ENCODE measurements at regions not wholly inside any gene's neighbourhood (a gene's known extent, or its start where the extent isn't known, plus 50 kb on each side); places are given as distances from the start of the nearest gene placed in this dataset.

GRCh38 chr15:39287322-39288195 is 293.3 kb upstream of the THBS1 start:
- ATAC-seq (no peak), DNase-seq (ENCODE audit: low spot score in 2 of 2) (no peak)
- Mint-ChIP-seq H3K36me3 (peaks cover 0 to under 1% of the 10 kb centered on the region in 2 donors), H3K27ac (no peak overlapping the region), H3K9me3 (peaks cover 5% of the 10 kb centered on the region in 2 donors)

GRCh38 chr15:39290711-39291435 is 290.0 kb upstream of the THBS1 start:
- no peak for DNase-seq (ENCODE audit: low spot score in 2 of 2)
- H3K9me3 Mint-ChIP-seq, result peaks cover 10 to 14% of the 10 kb centered on the region in 2 donors
- no peak for ATAC-seq
- peaks cover 0 to 6% of the 10 kb centered on the region in 2 donors for H3K36me3 Mint-ChIP-seq
- H3K27ac Mint-ChIP-seq, result no peak overlapping the region

GRCh38 chr15:39291690-39292089 is 289.2 kb upstream of the THBS1 start:
- Mint-ChIP-seq H3K27ac (no peak overlapping the region), H3K36me3 (peaks cover 0 to 6% of the 10 kb centered on the region in 2 donors), H3K9me3 (peaks cover 10 to 14% of the 10 kb centered on the region in 2 donors)
- ATAC-seq (no peak), DNase-seq (ENCODE audit: low spot score in 2 of 2) (no peak)

GRCh38 chr15:39296955-39297354 is 283.9 kb upstream of the THBS1 start:
- ATAC-seq (no peak), DNase-seq (ENCODE audit: low spot score in 2 of 2) (no peak)
- Mint-ChIP-seq H3K9me3 (peaks cover 7 to 12% of the 10 kb centered on the region in 2 donors), H3K36me3 (peaks cover 0 to 6% of the 10 kb centered on the region in 2 donors), H3K27ac (no peak overlapping the region)

GRCh38 chr15:39298271-39298962 is 282.5 kb upstream of the THBS1 start:
- no peak overlapping the region for H3K27ac Mint-ChIP-seq
- H3K36me3 Mint-ChIP-seq, result no peaks in the 10 kb centered on the region
- ATAC-seq, result no peak
- no peak for DNase-seq (ENCODE audit: low spot score in 2 of 2)
- peaks cover 0 to 4% of the 10 kb centered on the region in 2 donors for H3K9me3 Mint-ChIP-seq

- no peaks in the 10 kb centered on the region for H3K36me3 Mint-ChIP-seq
- DNase-seq (ENCODE audit: low spot score in 2 of 2) (no peak), ATAC-seq (peak in 1 of 2 donors; percentile 28)
- no peak overlapping the region for H3K27ac Mint-ChIP-seq
- no peaks in the 10 kb centered on the region for H3K9me3 Mint-ChIP-seq
Measured at GRCh38 chr15:39299486-39300267, 281.2 kb upstream of the THBS1 start.

GRCh38 chr15:39300451-39301153 is 280.3 kb upstream of the THBS1 start:
- no peak for DNase-seq (ENCODE audit: low spot score in 2 of 2)
- ATAC-seq, result no peak
- no peaks in the 10 kb centered on the region for H3K9me3 Mint-ChIP-seq
- H3K36me3 Mint-ChIP-seq, result no peaks in the 10 kb centered on the region
- H3K27ac Mint-ChIP-seq, result no peak overlapping the region

- no peaks in the 10 kb centered on the region for H3K9me3 Mint-ChIP-seq
- H3K36me3 Mint-ChIP-seq, result no peaks in the 10 kb centered on the region
- no peak overlapping the region for H3K27ac Mint-ChIP-seq
- DNase-seq (ENCODE audit: low spot score in 2 of 2) (no peak), ATAC-seq (no peak)
Measured at GRCh38 chr15:39301589-39301999, 279.3 kb upstream of the THBS1 start.

- Mint-ChIP-seq H3K36me3 (no peaks in the 10 kb centered on the region), H3K27ac (no peak overlapping the region), H3K9me3 (no peaks in the 10 kb centered on the region)
- DNase-seq (ENCODE audit: low spot score in 2 of 2), result no peak
- ATAC-seq, result no peak
Measured at GRCh38 chr15:39302936-39303335, 277.9 kb upstream of the THBS1 start.

GRCh38 chr15:39304201-39304841 is 276.6 kb upstream of the THBS1 start:
- Mint-ChIP-seq H3K36me3 (no peaks in the 10 kb centered on the region), H3K27ac (no peak overlapping the region), H3K9me3 (no peaks in the 10 kb centered on the region)
- ATAC-seq, result no peak
- no peak for DNase-seq (ENCODE audit: low spot score in 2 of 2)

GRCh38 chr15:39304931-39305728 is 275.7 kb upstream of the THBS1 start:
- no peak for DNase-seq (ENCODE audit: low spot score in 2 of 2)
- H3K27ac Mint-ChIP-seq, result no peak overlapping the region
- no peak for ATAC-seq
- no peaks in the 10 kb centered on the region for H3K9me3 Mint-ChIP-seq
- no peaks in the 10 kb centered on the region for H3K36me3 Mint-ChIP-seq

- no peaks in the 10 kb centered on the region for H3K9me3 Mint-ChIP-seq
- ATAC-seq (no peak), DNase-seq (ENCODE audit: low spot score in 2 of 2) (no peak)
- no peak overlapping the region for H3K27ac Mint-ChIP-seq
- H3K36me3 Mint-ChIP-seq, result no peaks in the 10 kb centered on the region
Measured at GRCh38 chr15:39310633-39311032, 270.2 kb upstream of the THBS1 start.

- ATAC-seq (no peak), DNase-seq (ENCODE audit: low spot score in 2 of 2) (no peak)
- Mint-ChIP-seq H3K9me3 (no peaks in the 10 kb centered on the region), H3K36me3 (no peaks in the 10 kb centered on the region), H3K27ac (no peak overlapping the region)
Measured at GRCh38 chr15:39312984-39313383, 267.9 kb upstream of the THBS1 start.

GRCh38 chr15:39313467-39313866 is 267.4 kb upstream of the THBS1 start:
- Mint-ChIP-seq H3K9me3 (no peaks in the 10 kb centered on the region), H3K36me3 (no peaks in the 10 kb centered on the region), H3K27ac (no peak overlapping the region)
- ATAC-seq (no peak), DNase-seq (ENCODE audit: low spot score in 2 of 2) (no peak)

- no peaks in the 10 kb centered on the region for H3K9me3 Mint-ChIP-seq
- H3K27ac Mint-ChIP-seq, result no peak overlapping the region
- no peak for DNase-seq (ENCODE audit: low spot score in 2 of 2)
- no peaks in the 10 kb centered on the region for H3K36me3 Mint-ChIP-seq
- no peak for ATAC-seq
Measured at GRCh38 chr15:39313881-39314280, 267.0 kb upstream of the THBS1 start.
